Heart left ventricle (tissue), 13 donors: ENCODE measurements at regions not wholly inside any gene's neighbourhood (a gene's known extent, or its start where the extent isn't known, plus 50 kb on each side); places are given as distances from the start of the nearest gene placed in this dataset.

Experiments
- POLR2A ChIP-seq, 2 donors: fragments of 450-650 bp; IDR thresholded peaks; one replicate each; pipeline ENCODE4 v1.6.1; 2017; ENCODE audit warnings: antibody characterized with exemption in 2 of 2, mild to moderate bottlenecking in 2 of 2, moderate library complexity in 2 of 2
- TF ChIP-seq, protein P1 (sequence below), 12 donors: fragments of 200-600 bp; sonication (generic) in 4 of 12; IDR thresholded peaks; one replicate each; pipeline versions ENCODE4 v1.5.0 to v1.8.0; 2018 to 2022; ENCODE audit warnings: antibody characterized with exemption in 12 of 12, mild to moderate bottlenecking in 5 of 12
- donor health status: ischemic (EF 13 %, LVEDD 7.1; RV severe dilation, severe dysfunction).
- donor health status: DM: no; HTN: yes; CAD: no.
- donor health status: DM: no; HTN: no; CAD: no.
- donor health status: ischemic (EF 25% LVEDD 6.9; RV normal size, moderate dysfunction).
- donor health status: ischemic (EF 25% LVEDD 5.7; RV mildly dilated, moderate dysfunction).
- donor health status: ischemic (EF 35%, LVEDD 5.7; RV mildly dilated, moderate dysfunction).
- donor health status: nonischemic (EF 11% LVEDD 7.7; RV severe dilation, severe dysfunction).
- donor health status: DM: yes; HTN: yes; CAD: no.
- donor health status: PGD.
- donor health status: ischemic (EF 29% LVEDD 5.4; RV normal size, mild dysfunction).
- donor health status: nonischemic (EF 23%, LVEDD 6.1; RV moderate dilation, normal function).

DNA sequence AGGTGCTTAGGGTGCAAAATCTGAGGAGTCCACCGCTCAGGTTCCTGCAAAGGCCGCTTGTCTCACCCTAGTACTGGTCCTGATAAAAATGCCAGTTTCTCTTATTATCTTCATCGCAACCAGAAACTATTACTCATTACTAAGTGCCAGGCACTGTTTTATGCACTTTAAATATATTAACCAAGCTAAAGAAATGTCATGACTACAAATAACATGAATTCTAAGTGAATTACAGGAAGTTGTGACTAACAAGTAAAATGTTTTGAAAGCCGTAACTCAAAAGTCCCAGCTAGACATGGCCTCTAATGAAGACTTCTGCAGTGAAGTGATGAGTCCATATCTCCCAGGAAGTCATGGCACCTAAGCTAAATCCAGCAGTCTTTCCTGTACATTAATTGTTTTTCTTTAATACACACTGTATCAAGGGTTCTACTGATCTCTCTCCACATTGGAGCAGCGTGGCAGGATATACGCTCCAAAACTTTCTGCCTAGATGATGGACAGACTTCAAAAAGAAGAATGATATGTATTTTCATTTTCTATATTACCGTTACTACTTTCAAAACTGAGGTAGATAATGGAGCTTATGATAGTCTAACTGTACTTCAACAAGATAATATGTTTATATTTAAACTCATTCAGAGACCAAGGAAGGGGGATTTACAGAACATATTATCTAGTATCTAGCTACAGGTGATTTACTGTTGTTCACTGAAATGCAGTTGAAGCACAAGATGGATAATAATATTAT lies 117.3 kb upstream of the ARID2 start:
- TF ChIP-seq, protein P1, sequence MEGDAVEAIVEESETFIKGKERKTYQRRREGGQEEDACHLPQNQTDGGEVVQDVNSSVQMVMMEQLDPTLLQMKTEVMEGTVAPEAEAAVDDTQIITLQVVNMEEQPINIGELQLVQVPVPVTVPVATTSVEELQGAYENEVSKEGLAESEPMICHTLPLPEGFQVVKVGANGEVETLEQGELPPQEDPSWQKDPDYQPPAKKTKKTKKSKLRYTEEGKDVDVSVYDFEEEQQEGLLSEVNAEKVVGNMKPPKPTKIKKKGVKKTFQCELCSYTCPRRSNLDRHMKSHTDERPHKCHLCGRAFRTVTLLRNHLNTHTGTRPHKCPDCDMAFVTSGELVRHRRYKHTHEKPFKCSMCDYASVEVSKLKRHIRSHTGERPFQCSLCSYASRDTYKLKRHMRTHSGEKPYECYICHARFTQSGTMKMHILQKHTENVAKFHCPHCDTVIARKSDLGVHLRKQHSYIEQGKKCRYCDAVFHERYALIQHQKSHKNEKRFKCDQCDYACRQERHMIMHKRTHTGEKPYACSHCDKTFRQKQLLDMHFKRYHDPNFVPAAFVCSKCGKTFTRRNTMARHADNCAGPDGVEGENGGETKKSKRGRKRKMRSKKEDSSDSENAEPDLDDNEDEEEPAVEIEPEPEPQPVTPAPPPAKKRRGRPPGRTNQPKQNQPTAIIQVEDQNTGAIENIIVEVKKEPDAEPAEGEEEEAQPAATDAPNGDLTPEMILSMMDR (IDR thresholded peaks at IDR 0.05) = no peak
- TF ChIP-seq POLR2A (IDR thresholded peaks at IDR 0.05) = no peak
